ENCODE measurements at regions not wholly inside any gene's neighbourhood (a gene's known extent, or its start where the extent isn't known, plus 50 kb on each side); places are given as distances from the start of the nearest gene placed in this dataset.
"Not testable (repeated sequence)": the region's sequence is repeated elsewhere in the genome, so short reads cannot be mapped to it uniquely, and the experiment has no call there.

DNA sequence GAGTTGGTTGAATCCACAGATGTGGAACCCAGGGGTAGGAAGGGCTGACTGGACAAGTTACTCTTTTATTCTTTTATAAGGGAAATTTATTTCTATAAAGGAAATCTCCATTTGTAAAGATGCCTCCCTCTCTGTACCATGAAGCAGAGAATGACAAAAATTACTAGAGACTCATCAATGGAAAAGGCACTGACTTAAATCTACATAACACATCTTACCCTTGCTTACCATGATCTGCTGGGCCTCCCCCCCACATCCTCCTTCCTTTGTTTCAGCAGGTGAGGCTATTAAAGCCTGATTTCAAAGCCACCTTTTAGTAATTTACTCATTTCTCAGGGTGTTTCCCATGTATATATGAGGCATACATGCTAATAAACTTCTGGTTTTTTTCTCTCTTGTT is 130.2 kb upstream of the HDDC2 start:
- no peak for DNase-seq (ENCODE audit: low spot score)

GRCh38 chr6:125432963-125433362 is 131.2 kb upstream of the HDDC2 start:
- DNase-seq (ENCODE audit: low spot score) = no peak

DNA sequence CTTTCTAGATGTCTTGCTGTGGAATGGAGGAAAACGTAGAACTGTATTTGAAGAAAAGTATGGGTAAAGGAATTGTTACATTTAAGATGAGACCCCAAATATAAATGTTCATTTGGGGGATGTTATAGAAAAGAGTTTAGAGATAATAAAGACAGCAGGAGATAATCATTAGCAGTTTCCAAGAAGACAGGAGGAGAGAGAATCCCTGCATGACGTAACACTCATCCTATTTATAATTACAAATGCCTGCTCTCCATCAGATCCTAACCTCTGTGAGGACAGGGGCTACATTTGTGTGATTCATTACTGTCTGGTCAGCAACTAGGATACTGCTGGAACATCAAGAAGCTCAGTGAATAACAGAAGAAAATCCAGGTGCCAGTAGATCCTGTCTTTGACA is 133.0 kb upstream of the HDDC2 start:
- DNase-seq (ENCODE audit: low spot score) = no peak

- no peak for DNase-seq (ENCODE audit: low spot score)
These were observed 137.7 kb upstream of the HDDC2 start for GRCh38 chr6:125439512-125439911.

DNA sequence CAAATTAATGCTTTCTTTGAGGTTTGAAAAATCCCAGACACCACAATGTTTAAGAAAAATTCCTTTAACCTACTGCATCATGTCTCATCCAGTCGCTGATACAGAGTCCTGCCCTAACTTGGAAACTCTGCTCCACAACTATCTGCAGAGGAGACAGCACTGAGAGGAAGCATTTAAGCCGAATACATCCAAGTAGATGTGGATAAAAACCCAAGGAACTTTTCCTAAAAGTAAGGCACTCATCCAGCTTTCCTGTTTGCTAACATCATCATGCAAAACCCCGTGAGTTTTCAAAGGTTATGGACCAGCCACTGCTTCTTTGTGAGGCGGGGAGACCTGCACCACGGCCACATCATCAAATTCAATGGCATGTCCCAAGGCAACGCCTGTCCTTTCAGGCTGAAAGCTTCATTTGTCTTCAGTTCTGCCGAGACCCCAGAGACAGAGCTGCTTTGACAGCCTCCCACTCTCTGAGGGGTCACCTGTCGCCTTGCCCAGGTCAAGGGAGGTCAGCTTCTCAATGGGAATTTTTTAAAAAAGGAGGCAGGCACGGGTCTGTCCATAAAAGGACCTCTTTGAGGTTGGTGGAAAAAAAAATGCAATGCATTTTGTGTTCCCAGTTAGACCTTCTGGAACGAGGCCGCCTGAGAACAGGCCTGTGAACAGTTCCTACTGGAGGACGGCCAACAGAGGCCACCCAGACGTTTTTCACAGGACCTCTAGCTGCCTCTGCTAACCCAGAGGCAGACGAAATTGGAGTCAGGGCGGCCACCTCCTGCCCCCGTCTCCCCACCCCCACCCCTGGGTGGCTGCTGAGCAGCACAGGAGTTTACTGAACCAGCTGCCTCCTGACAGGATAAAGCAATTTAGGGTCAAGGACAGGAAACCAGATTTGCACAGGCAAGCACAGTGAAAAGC is 142.5 kb upstream of the HDDC2 start:
- DNase-seq (ENCODE audit: low spot score) = peak; percentile 13

DNA sequence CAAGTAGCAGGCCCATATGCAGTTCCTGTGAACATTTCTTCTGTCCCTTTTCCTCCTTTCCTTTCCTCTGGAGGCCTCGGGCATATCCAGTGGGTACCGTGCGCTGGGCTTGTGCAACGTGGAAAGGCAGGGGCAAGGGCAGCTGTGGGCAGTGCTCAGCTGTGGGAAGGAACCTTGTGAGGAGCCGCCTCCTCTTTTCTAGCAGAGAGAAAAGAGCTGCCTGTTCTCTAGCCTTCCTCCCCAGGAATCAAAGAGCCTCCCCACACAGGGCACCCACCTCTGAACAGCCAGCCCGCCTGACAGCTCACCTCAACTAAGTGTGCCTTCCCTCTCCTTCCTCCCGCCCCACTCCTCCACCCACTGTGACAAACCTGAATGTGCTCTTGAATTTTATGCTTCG is 143.3 kb upstream of the HDDC2 start:
- DNase-seq (ENCODE audit: low spot score) = peak; percentile 69

- DNase-seq (ENCODE audit: low spot score) = no peak
These were observed 144.2 kb upstream of the HDDC2 start for GRCh38 chr6:125446011-125446410.

DNA sequence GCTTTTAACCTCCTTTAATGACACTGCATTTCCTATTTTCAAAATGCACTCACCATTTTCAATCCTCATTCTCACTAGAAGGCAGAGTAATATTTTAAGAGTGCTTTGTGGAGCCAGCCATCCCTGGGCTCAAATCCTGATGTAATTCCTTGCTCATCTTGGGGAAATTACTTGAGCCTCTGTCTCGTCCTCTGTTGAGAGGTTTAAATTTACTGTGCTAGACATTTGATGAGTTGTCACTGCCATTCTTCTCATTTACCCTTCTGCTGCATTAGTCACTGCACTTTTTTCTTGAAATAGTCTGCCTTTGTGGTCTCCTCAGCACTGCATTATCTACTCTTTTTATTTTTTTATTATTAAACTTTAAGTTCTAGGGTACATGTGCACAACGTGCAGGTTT is 150.0 kb upstream of the HDDC2 start:
- DNase-seq (ENCODE audit: low spot score) = no peak

GRCh38 chr6:125453516-125453915 is 151.7 kb upstream of the HDDC2 start:
- DNase-seq (ENCODE audit: low spot score) = no peak

- DNase-seq (ENCODE audit: low spot score) = no peak
These were observed 152.6 kb upstream of the HDDC2 start for GRCh38 chr6:125454351-125454750.

DNA sequence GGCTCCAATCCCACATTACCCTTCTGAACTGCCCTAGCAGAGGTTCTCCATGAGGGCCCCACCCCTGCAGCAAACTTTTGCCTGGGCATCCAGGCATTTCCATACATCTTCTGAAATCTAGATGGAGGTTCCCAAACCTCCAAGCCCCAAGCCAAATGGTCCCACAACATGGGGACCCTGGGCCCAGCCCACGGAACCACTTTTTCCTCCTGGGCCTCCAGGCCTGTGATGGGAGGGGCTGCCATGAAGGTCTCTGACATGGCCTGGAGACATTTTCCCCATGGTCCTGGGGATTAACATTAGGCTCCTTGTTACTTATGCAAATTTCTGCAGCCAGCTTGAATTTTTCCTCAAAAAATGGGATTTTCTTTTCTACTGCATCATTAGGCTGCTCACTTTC is 156.7 kb upstream of the HDDC2 start:
- DNase-seq (ENCODE audit: low spot score) = not testable (repeated sequence)

- DNase-seq (ENCODE audit: low spot score) = not testable (repeated sequence)
These were observed 163.6 kb upstream of the HDDC2 start for GRCh38 chr6:125465332-125465731.

DNA sequence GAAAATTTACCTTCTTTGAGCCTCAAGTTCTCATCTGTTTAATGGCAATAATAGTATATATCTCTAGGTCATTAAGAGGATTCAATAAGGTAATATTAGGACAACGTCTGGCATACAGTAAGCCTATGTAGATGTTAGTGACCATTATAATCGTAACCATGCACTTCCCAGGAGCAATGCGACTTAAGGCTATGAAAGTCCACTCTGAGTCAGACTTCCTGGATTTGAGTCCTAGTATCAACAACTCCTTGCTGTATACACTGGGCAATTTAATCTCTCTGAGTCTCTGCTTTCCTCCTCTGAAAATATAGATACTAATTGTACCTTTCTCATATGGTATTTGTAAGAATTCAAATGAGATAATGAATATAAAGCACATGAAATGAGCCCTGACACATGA is 168.1 kb upstream of the HDDC2 start:
- DNase-seq (ENCODE audit: low spot score) = no peak

DNA sequence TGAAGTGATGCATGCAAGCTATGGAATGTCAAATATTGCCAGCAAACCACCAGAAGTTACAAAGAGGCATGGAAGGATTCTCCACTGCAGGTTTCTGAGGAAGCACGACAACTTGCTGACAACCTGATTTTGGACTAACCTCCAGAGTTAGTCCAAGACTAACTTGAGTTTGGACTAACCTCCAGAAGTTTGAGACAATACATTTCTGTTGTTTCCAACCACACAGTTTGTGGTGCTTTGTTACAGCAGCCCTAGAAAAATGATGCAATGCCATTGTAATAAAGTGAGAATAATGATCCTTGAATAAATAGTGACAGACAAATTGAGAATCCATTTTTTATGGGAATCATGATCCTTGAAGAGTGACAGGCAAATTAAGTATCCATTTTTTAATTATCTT is 169.9 kb upstream of the HDDC2 start:
- DNase-seq (ENCODE audit: low spot score) = no peak

GRCh38 chr6:125474061-125474460 is 172.3 kb upstream of the HDDC2 start:
- DNase-seq (ENCODE audit: low spot score) = no peak

DNA sequence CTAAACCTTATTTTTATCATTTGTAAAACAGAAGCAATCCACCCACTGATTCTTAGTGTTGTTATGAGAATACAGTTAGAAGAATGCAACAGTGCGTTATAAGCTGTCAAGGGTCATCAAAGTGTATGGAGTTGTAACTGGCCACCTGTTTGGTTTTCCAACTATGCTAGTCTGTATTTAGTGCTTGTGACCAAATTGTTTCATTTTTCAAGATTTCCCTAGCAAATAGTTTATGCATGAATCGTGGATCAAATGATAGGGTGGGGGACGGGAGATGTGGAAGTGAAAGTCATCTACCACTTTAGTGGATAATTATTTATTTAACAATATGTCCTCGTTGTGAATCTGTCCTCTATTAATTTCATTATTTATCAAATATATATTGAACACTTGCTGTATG is 175.4 kb upstream of the HDDC2 start:
- no peak for DNase-seq (ENCODE audit: low spot score)

DNA sequence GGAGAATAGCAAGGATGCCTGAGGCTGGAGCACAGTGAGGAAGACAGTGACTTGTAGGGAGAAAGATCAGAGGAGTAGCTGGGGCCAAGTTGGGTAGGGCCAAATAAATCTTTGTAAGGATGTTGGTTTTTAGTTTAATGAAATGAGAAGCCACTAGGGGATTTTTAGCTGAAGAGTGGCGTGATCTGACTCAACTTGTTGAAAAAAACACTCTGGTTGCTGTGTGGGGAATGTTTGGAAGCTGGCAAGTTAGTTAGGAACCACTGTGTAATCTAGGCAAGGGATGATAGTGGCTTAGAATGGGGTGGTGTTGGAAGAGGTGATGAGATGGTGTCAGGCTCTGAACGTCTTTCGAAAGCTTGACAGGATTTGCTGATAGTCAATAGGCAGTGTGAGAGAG is 176.1 kb upstream of the HDDC2 start:
- no peak for DNase-seq (ENCODE audit: low spot score)

- DNase-seq (ENCODE audit: low spot score) = no peak
These were observed 178.4 kb upstream of the HDDC2 start for GRCh38 chr6:125480146-125480545.

DNA sequence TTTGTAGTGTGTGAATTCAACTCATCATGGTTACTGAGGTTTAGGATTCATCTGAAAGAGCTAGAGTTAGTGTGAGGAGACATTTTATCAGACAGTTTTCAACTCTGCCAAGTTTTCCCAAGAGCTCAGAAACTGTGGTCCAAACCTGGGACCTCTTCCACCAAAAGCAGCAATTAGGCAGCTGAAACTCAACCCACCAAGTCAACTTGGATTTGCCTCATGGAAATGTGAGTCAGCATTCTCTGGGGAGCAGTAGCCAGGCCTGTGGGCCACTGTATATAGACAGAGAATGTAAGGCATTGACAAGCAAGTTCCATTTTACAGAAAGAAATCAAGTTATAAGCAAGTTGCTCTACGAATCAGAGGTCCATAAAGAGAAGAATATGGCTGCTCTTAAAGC is 178.8 kb upstream of the HDDC2 start:
- no peak for DNase-seq (ENCODE audit: low spot score)

DNA sequence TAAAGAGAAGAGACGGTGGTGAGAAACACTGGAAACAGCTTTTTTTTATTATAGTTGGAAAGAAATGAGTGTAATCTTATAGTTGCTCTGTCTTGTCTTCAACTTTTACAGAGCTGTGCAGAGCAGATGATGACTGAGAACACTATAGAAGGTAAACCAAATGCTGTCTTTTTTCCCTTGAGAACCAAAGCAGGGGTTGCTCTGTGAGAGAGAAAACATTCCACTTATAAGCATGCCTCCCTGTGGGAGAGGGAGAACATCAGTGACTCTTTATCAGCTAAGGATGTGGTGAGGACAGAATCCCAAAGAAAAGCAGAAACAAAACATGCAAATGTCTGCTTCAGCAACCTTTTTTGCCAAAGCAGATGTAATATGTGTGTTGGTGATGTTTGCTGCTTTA is 179.3 kb upstream of the HDDC2 start:
- no peak for DNase-seq (ENCODE audit: low spot score)

- DNase-seq (ENCODE audit: low spot score) = no peak
These were observed 184.0 kb upstream of the HDDC2 start for GRCh38 chr6:125485757-125486156.

DNA sequence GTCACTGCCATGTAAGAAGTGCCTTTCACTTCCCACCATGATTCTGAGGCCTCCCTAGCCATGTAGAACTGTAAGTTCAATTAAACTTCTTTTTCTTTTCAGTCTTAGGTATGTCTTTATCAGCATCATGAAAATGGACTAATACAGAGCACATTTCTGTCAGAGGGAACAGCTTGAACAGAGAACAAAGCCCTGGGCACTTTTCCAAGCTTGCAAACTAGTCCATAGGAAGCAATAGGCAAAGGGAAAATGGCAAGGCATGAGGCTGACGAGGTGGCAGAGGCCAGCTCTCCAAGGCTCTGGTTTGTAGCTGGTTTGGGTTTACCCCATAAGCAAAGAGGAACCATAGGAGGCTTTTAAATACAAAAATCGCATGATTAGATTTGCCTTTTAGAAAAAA is 185.1 kb upstream of the HDDC2 start:
- no peak for DNase-seq (ENCODE audit: low spot score)

DNA sequence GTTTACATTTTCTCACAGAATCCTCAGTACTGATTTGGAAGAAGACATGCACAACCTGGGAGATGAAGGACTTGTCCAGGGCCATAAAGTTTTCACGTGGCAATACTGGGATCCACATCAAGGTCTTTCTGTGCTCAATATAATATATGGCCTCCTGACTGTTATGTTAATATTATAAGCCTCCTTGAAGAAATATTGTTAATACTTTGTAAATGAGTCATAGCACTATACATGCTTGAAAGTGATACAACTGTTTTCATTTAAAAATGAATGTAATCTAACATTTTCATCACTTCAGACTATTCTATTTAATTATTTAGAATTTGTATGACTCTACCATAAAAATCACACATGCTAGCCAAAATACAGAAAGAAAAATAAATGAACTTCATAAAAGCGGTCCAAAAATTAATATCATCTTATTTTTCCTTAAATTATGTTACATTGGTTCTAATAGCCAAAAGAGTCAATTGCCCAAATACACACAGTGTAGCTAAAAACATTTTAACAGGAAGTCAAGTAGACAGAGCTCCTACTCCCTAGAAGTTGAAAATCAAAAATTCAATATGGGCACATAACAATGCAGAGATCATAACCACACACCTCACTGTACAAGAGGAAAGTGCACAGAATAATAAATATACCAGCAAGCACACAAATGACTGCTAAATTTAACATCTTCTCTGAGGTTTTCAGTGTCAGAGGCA is 188.0 kb upstream of the HDDC2 start:
- no peak for DNase-seq (ENCODE audit: low spot score)
